Pancreas (tissue), 10 donors: ENCODE measurements at regions not wholly inside any gene's neighbourhood (a gene's known extent, or its start where the extent isn't known, plus 50 kb on each side); places are given as distances from the start of the nearest gene placed in this dataset.

Experiments used
- ATAC-seq, 4 donors: fragments of 200-7000 bp; cut with Tn5 transposase; one replicate each; pipeline versions ENCODE4 v1.8.0 to v1.9.1; 2020; ENCODE audit warnings: mild to moderate bottlenecking in 4 of 4, moderate library complexity in 4 of 4
- DNase-seq, 6 donors: peaks; one replicate each; pipeline ENCODE4 v3.0.0-alpha.2; 2020
- FAIRE-seq: peaks from 2 replicates; lab custom pipeline; 2012; peaks lifted over from hg19 to GRCh38; lab: Jason Lieb, UNC
- H3K27ac ChIP-seq, 4 donors: fragments of 200-600 bp; sonication (generic); 1 replicate in 3 of 4; 2 replicates in 1 of 4; pipeline versions ENCODE4 v1.5.0 to v1.8.0; 2020
- H3K27me3 ChIP-seq, 4 donors: fragments of 200-600 bp; one replicate each; pipeline ENCODE4 v1.8.0; 2021
- H3K36me3 ChIP-seq, 3 donors: fragments of 200-600 bp; sonication (generic) in 1 of 3; one replicate each; pipeline versions ENCODE4 v1.5.0 to v1.8.0; 2020 to 2021
- H3K4me1 ChIP-seq, 3 donors: fragments of 200-600 bp; one replicate each; pipeline ENCODE4 v1.8.0; 2021
- H3K4me3 ChIP-seq, 4 donors: fragments of 200-600 bp; sonication (generic) in 2 of 4; one replicate each; pipeline versions ENCODE4 v1.5.0 to v1.8.0; 2020 to 2021
- H3K9me3 ChIP-seq, 4 donors: fragments of 200-600 bp; one replicate each; pipeline ENCODE4 v1.8.0; 2021
- WGBS, 2 donors: extraction: QIAGEN DNeasy Blood & Tissue Kit; methylation state at CpG; one replicate each; pipeline ENCODE4 v1.1.7; 2013; 5-methylcytosine and 5-hydroxymethylcytosine counted together
- intact Hi-C, 3 donors: fragments of 100-400 bp; cut with DNase I; formaldehyde crosslinking; loops; one replicate each; pipeline versions ENCODE4 v1.11.1 to v1.14.2; 2022
- TF ChIP-seq, protein P1 (sequence below), 4 donors: fragments of 200-600 bp; sonication (generic) in 3 of 4; IDR thresholded peaks; one replicate each; pipeline versions ENCODE4 v1.5.0 to v1.8.0; 2021; ENCODE audit warnings: antibody characterized with exemption in 4 of 4
- donor health status: healthy with polysubstance abuse.
- donor health status: DM: no; HTN: no; CAD: no; lungs with moderate emphysema.
- donor health status: DM: no; HTN: no; CAD: no.
- donor health status: control.
- donor health status: control.
- donor health status: Bipolar disorder and iron deficiency.
- donor health status: DM: yes; HTN: yes; CAD: no.
- donor health status: DM: no; HTN: no; CAD: no.
- donor health status: DM: no; HTN: no; CAD: no.
- donor health status: DM: yes; HTN: yes; CAD: no.

DNA sequence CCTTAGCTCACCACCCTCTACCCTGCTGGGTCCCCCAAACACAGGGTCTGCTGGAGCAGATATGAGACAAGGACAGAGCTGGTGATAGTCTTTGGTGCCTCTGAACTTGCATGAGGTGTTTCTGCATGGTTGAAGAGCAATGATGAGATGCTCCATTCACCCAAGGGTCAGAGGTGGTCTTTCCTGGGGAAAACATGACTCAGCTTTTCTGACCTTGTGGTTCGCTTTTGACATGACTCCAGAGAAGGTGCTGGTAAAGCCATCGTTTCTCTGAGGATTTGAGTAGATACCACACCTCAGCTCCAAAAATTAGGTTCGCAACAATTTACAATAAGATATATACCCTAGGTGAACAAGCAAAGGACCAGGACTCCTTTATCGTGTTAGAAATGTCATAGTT, 304.8 kb downstream of the DHX35 start:
- no peaks in the 10 kb centered on the region for H3K36me3 ChIP-seq
- no peak overlapping the region for H3K27ac ChIP-seq
- no peaks in the 10 kb centered on the region for H3K27me3 ChIP-seq
- TF ChIP-seq, protein P1, sequence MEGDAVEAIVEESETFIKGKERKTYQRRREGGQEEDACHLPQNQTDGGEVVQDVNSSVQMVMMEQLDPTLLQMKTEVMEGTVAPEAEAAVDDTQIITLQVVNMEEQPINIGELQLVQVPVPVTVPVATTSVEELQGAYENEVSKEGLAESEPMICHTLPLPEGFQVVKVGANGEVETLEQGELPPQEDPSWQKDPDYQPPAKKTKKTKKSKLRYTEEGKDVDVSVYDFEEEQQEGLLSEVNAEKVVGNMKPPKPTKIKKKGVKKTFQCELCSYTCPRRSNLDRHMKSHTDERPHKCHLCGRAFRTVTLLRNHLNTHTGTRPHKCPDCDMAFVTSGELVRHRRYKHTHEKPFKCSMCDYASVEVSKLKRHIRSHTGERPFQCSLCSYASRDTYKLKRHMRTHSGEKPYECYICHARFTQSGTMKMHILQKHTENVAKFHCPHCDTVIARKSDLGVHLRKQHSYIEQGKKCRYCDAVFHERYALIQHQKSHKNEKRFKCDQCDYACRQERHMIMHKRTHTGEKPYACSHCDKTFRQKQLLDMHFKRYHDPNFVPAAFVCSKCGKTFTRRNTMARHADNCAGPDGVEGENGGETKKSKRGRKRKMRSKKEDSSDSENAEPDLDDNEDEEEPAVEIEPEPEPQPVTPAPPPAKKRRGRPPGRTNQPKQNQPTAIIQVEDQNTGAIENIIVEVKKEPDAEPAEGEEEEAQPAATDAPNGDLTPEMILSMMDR (IDR thresholded peaks at IDR 0.05): no peak
- no peaks in the 10 kb centered on the region for H3K4me1 ChIP-seq
- no peak for FAIRE-seq
- DNase-seq: no peak
- intact Hi-C loops: loop anchor here in 1 of 3 donors (10.0 kb wide), 1 partner anchor 1428 kb away; no protein-coding TSS in a partner anchor
- ATAC-seq: no peak
- no peaks in the 10 kb centered on the region for H3K9me3 ChIP-seq
- WGBS, 2 donors: 61 to 70% methylated on average over 4 of the region's 4 CpGs
- no peak overlapping the region for H3K4me3 ChIP-seq

DNA sequence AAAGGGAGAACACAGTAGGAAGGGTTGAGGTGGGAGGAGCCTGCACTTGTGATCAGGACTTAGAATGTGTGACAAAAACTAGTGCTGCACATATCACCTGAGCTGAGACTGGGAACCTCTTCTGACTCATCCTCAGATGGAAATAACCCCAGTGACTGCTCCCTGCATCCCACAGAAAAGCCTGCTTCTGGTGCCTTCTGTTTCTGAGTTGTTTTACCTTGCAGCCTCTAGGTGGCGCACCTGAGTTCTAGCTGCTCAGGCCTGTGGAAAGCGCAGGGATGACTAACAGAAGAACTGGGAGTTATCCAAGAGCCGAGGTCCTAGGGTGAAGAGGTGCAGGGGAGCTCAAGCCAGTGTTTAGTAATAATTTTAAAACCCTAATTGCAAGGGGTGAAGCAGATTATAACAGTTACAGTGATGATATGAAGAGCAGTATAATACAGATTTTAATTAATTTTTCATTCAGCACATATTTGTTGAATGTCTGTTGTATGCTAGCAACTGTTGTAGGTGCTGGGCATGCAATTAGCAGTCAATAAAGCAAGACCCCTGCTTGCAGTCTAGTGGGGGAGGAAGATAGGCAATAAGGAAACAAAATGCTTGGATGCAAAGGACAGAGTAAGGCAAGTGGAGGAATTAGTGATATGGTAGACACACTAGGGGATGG, 302.5 kb downstream of the DHX35 start:
- intact Hi-C loops: loop anchor here in 1 of 3 donors (10.0 kb wide), 1 partner anchor 1430 kb away; no protein-coding TSS in a partner anchor
- ATAC-seq (peak; percentile 38 to 87 (median 84)), DNase-seq (peak in 5 of 6 donors; percentile 27 to 77 (median 58)), FAIRE-seq (no peak)
- Histone ChIP-seq H3K9me3 (no peaks in the 10 kb centered on the region), H3K4me3 (no peak overlapping the region), H3K36me3 (no peaks in the 10 kb centered on the region), H3K27me3 (no peaks in the 10 kb centered on the region), H3K4me1 (no peaks in the 10 kb centered on the region), H3K27ac (no peak overlapping the region)
- TF ChIP-seq, protein P1 (IDR thresholded peaks at IDR 0.05): peak; percentile 71 to 81 (median 79)
- 1 to 2% methylated on average over 3 of the region's 3 CpGs for WGBS, 2 donors

DNA sequence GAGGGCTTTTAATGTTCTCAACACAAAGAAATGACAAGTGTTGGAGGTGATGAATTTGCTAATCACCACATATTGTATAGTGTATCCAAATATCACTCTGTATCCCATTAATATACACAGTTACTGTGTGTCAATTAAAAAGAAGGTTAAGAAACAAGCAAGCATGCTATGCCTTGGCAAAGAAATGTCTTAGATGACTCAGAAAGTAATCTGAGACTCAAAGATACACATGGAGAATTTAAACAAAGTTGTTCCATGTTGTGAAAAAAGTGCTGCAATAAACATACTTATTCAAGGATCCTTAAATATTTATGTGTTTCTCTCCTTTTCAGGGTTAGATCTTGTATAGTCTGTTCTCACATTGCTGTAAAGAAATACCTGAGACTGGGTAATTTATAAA, 300.9 kb downstream of the DHX35 start:
- ATAC-seq (no peak), FAIRE-seq (no peak), DNase-seq (no peak)
- no peak overlapping the region for H3K27ac ChIP-seq
- TF ChIP-seq, protein P1 (IDR thresholded peaks at IDR 0.05): no peak
- no peaks in the 10 kb centered on the region for H3K27me3 ChIP-seq
- intact Hi-C loops: loop anchor here in 1 of 3 donors (10.0 kb wide), 1 partner anchor 1432 kb away; no protein-coding TSS in a partner anchor
- no peaks in the 10 kb centered on the region for H3K9me3 ChIP-seq
- no peaks in the 10 kb centered on the region for H3K4me1 ChIP-seq
- H3K4me3 ChIP-seq: no peak overlapping the region
- no peaks in the 10 kb centered on the region for H3K36me3 ChIP-seq

DNA sequence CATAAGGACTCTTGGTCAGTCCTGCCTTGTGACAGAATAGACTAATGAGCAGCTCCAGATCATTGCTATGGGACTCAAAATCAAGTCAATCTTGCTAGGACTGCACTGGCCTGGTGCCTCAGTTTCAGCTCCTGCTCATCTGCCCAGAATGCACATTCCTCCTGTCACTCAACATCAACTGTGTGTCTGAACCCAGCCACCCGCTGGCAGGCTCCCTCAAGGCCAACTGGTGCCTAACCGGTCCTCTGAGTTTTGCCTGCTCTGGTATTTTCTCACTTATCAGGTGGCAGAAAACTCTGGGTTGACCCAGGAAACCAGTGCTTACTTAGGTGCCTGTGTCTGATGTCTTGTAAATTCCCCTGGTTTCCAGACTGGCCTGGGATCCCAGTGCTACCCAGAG, 297.7 kb downstream of the DHX35 start:
- ATAC-seq (no peak), DNase-seq (no peak), FAIRE-seq (no peak)
- 28 to 30% methylated on average over 2 of the region's 2 CpGs for WGBS, 2 donors
- Histone ChIP-seq H3K36me3 (no peaks in the 10 kb centered on the region), H3K27ac (no peak overlapping the region), H3K27me3 (no peaks in the 10 kb centered on the region), H3K4me3 (no peak overlapping the region), H3K9me3 (no peaks in the 10 kb centered on the region), H3K4me1 (no peaks in the 10 kb centered on the region)
- TF ChIP-seq, protein P1 (IDR thresholded peaks at IDR 0.05): no peak
- intact Hi-C loops: loop anchor here in 1 of 3 donors (10.0 kb wide), 1 partner anchor 1435 kb away; no protein-coding TSS in a partner anchor
